ENCODE measurements at regions not wholly inside any gene's neighbourhood (a gene's known extent, or its start where the extent isn't known, plus 50 kb on each side); places are given as distances from the start of the nearest gene placed in this dataset.

DNA sequence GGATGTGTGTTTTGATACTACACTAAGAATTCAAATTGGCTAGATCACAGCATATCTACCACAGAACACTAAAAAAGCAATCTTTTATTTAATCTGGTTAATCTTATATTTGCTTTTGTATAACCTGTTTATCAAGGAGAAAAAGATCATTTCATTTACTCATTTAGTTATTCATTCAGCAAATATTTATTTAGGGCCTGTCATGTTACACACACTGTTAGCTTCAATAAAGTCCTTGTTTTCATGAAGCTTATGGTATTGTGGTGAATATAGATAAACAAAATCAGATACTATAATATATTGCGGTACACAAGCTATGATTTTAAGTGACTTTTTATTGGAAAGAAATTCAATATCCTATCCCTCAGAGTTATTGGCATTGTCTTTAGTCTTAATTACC lies 350.8 kb downstream of the LRFN5 start:
- TF ChIP-seq, protein P1, sequence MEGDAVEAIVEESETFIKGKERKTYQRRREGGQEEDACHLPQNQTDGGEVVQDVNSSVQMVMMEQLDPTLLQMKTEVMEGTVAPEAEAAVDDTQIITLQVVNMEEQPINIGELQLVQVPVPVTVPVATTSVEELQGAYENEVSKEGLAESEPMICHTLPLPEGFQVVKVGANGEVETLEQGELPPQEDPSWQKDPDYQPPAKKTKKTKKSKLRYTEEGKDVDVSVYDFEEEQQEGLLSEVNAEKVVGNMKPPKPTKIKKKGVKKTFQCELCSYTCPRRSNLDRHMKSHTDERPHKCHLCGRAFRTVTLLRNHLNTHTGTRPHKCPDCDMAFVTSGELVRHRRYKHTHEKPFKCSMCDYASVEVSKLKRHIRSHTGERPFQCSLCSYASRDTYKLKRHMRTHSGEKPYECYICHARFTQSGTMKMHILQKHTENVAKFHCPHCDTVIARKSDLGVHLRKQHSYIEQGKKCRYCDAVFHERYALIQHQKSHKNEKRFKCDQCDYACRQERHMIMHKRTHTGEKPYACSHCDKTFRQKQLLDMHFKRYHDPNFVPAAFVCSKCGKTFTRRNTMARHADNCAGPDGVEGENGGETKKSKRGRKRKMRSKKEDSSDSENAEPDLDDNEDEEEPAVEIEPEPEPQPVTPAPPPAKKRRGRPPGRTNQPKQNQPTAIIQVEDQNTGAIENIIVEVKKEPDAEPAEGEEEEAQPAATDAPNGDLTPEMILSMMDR (conservative IDR thresholded peaks at IDR 0.05; ENCODE audit: low read depth, low read length) = no peak
- TF ChIP-seq EZH2phosphoT487 (IDR thresholded peaks at IDR 0.05; ENCODE audit: borderline replicate concordance, low read length) (no peak), EZH2 (IDR thresholded peaks at IDR 0.05; ENCODE audit: low read length, unreplicated experiment) (no peak)

Data from PC-3 (cell line).